GM23338 (cell line): ENCODE measurements at regions not wholly inside any gene's neighbourhood (a gene's known extent, or its start where the extent isn't known, plus 50 kb on each side); places are given as distances from the start of the nearest gene placed in this dataset.

Source experiments
- EZH2 ChIP-seq: fragments of 200-600 bp; sonication (generic); IDR thresholded peaks from one replicate; pipeline ENCODE4 v1.8.0; 2017; ENCODE audit warnings: antibody characterized with exemption, mild to moderate bottlenecking, low read depth; ENCODE audit not compliant: unreplicated experiment
- EZH2phosphoT487 ChIP-seq: fragments of 200-600 bp; sonication (generic); IDR thresholded peaks from one replicate; pipeline ENCODE4 v1.8.1; 2018; ENCODE audit warnings: antibody characterized with exemption; ENCODE audit not compliant: unreplicated experiment
- JUNB ChIP-seq: IDR thresholded peaks from one replicate; pipeline ENCODE4 v1.6.1; 2016; ENCODE audit warnings: antibody characterized with exemption; ENCODE audit not compliant: unreplicated experiment
- POLR2AphosphoS5 ChIP-seq: IDR thresholded peaks from 2 replicates; pipeline ENCODE4 v1.6.1; 2016; ENCODE audit warnings: antibody characterized with exemption, low read depth
- REST ChIP-seq: IDR thresholded peaks from one replicate; pipeline ENCODE4 v1.6.1; 2018; ENCODE audit warnings: antibody characterized with exemption; ENCODE audit not compliant: unreplicated experiment
- STAT1 ChIP-seq: IDR thresholded peaks from one replicate; pipeline ENCODE4 v1.6.1; 2016; ENCODE audit warnings: antibody characterized with exemption; ENCODE audit not compliant: unreplicated experiment
- ZNF114 ChIP-seq: fragments of 250-450 bp; sonication (Bioruptor Pico); IDR thresholded peaks from 2 replicates; pipeline ENCODE4 v1.5.0; 2020; ENCODE audit warnings: mild to moderate bottlenecking, moderate library complexity
- ZNF462 ChIP-seq: fragments of 250-450 bp; sonication (Bioruptor Pico); IDR thresholded peaks from 2 replicates; pipeline ENCODE4 v1.5.0; 2020; ENCODE audit warnings: mild to moderate bottlenecking, moderate library complexity
- TF ChIP-seq, protein P1 (sequence below), 2 experiments: fragments of 200-600 bp in 1 of 2; sonication (generic) in 1 of 2; conservative IDR thresholded peaks; 2 replicates each; pipeline versions ENCODE4 v1.5.1 to v1.6.1; 2016 to 2017; ENCODE audit warnings: antibody characterized with exemption in 2 of 2, low read depth in 2 of 2, mild to moderate bottlenecking in 2 of 2, moderate library complexity in 1 of 2

DNA sequence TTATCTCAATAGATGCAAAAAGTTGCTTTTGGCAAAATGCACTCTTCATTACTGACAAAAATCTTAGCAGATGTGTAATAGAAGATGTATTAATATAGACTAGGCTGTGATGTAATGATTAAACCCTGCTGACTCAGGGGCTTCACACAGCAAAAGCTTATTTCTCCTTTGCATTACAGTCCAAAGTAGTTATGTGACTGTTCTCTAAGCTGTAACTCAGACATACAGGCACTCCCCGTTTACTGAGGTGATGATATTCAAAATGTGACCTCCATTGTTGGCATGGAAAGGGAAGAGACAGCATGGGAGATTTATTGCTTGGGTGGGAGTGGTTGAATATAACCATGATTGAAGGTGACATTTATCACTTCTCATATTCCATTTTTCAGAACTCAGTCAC lies 331.5 kb downstream of the SNAPC1 start:
- TF ChIP-seq EZH2 = no peak
- TF ChIP-seq, protein P1, sequence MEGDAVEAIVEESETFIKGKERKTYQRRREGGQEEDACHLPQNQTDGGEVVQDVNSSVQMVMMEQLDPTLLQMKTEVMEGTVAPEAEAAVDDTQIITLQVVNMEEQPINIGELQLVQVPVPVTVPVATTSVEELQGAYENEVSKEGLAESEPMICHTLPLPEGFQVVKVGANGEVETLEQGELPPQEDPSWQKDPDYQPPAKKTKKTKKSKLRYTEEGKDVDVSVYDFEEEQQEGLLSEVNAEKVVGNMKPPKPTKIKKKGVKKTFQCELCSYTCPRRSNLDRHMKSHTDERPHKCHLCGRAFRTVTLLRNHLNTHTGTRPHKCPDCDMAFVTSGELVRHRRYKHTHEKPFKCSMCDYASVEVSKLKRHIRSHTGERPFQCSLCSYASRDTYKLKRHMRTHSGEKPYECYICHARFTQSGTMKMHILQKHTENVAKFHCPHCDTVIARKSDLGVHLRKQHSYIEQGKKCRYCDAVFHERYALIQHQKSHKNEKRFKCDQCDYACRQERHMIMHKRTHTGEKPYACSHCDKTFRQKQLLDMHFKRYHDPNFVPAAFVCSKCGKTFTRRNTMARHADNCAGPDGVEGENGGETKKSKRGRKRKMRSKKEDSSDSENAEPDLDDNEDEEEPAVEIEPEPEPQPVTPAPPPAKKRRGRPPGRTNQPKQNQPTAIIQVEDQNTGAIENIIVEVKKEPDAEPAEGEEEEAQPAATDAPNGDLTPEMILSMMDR (conservative IDR thresholded peaks at IDR 0.05; ENCODE audit: low read depth in 2 of 2) = no peak
- no peak for TF ChIP-seq ZNF462 (CRISPR knock-in tag)
- no peak for TF ChIP-seq REST
- TF ChIP-seq POLR2AphosphoS5 = no peak
- no peak for TF ChIP-seq JUNB
- TF ChIP-seq STAT1 = no peak
- no peak for TF ChIP-seq EZH2phosphoT487
- TF ChIP-seq ZNF114 (CRISPR knock-in tag) = no peak
